ENCODE measurements at regions not wholly inside any gene's neighbourhood (a gene's known extent, or its start where the extent isn't known, plus 50 kb on each side); places are given as distances from the start of the nearest gene placed in this dataset.

GRCh38 chr9:129467739-129468666, 152.9 kb downstream of the C9orf50 start:
- TF ChIP-seq CTCF (IDR thresholded peaks at IDR 0.05) = no peak
- TF ChIP-seq POLR2A (IDR thresholded peaks at IDR 0.05) = no peak
